ENCODE measurements at regions not wholly inside any gene's neighbourhood (a gene's known extent, or its start where the extent isn't known, plus 50 kb on each side); places are given as distances from the start of the nearest gene placed in this dataset.

DNA sequence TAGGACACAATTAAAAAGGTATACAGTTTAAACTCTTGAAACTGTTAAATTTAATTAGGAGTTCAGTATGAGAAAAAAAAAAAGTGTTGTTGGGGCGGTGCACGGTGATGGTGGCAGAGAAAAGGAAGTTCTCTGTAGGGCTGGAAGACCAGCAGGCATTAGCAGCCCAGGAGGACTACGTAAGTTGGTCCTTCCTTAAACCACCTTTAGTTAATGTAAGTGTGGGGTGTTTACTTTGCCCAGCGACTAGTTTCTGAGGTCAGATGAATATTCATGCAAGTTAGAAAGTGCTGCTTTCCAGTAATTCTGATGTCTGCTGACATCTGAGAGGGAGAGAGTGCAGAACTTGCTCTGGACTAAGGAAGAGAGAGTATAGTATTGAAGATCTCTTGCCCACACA, 54.9 kb downstream of the NKX2-1 start:
- peaks cover 34% of the 10 kb centered on the region for H3K27me3 Mint-ChIP-seq
- TF ChIP-seq, protein P1, sequence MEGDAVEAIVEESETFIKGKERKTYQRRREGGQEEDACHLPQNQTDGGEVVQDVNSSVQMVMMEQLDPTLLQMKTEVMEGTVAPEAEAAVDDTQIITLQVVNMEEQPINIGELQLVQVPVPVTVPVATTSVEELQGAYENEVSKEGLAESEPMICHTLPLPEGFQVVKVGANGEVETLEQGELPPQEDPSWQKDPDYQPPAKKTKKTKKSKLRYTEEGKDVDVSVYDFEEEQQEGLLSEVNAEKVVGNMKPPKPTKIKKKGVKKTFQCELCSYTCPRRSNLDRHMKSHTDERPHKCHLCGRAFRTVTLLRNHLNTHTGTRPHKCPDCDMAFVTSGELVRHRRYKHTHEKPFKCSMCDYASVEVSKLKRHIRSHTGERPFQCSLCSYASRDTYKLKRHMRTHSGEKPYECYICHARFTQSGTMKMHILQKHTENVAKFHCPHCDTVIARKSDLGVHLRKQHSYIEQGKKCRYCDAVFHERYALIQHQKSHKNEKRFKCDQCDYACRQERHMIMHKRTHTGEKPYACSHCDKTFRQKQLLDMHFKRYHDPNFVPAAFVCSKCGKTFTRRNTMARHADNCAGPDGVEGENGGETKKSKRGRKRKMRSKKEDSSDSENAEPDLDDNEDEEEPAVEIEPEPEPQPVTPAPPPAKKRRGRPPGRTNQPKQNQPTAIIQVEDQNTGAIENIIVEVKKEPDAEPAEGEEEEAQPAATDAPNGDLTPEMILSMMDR (conservative IDR thresholded peaks at IDR 0.05) = no peak
- H3K36me3 Mint-ChIP-seq = no peaks in the 10 kb centered on the region
- no peak overlapping the region for H3K27ac Mint-ChIP-seq
- no peaks in the 10 kb centered on the region for H3K4me1 Mint-ChIP-seq (ENCODE audit: unreplicated experiment)
- H3K4me3 Mint-ChIP-seq = no peak overlapping the region
- H3K9me3 Mint-ChIP-seq = no peaks in the 10 kb centered on the region
- no peak for DNase-seq (ENCODE audit: extremely low spot score, unreplicated experiment)

DNA sequence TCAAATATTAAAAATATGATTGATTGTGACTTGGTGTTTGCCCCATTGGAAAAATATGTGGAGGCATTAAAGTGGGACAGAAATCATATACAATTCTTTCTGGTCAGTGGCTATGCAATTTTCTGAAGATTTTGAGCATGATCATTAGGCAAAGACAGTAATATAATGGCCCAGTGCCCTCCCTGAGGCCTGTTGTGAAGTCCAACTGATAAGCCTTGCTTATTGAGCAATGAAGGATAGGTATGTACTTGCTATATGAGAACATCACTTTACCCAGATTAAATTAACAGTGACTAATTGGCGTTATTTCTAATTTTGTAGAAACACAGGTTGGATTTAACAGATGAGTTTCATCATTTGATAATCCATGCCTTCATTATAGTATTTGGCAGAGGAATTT, 57.1 kb downstream of the NKX2-1 start:
- peaks cover 35% of the 10 kb centered on the region for H3K27me3 Mint-ChIP-seq
- no peak for DNase-seq (ENCODE audit: extremely low spot score, unreplicated experiment)
- H3K9me3 Mint-ChIP-seq = no peaks in the 10 kb centered on the region
- no peaks in the 10 kb centered on the region for H3K36me3 Mint-ChIP-seq
- no peak overlapping the region for H3K4me3 Mint-ChIP-seq
- H3K27ac Mint-ChIP-seq = no peak overlapping the region
- TF ChIP-seq, protein P1 (conservative IDR thresholded peaks at IDR 0.05) = no peak
- H3K4me1 Mint-ChIP-seq (ENCODE audit: unreplicated experiment) = no peaks in the 10 kb centered on the region

DNA sequence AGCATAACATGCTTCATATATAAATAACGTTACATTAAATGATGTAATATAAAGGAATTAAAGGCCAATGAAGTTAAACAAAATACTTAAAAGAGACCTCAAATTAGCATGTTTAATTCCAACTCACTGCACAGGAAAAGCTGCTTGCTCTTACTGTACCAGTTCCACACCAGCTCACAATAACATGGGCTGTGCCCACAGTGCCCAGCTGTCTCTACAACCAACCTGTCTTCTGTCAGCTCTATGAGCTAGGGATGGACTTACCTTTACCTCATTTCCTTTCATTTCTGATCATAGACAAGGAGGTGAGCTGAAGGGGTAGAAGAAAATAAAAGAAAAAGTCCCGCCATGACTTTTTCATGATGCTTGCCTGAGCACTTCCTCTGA, 64.8 kb downstream of the NKX2-1 start:
- H3K36me3 Mint-ChIP-seq = no peaks in the 10 kb centered on the region
- no peak overlapping the region for H3K27ac Mint-ChIP-seq
- TF ChIP-seq, protein P1 (conservative IDR thresholded peaks at IDR 0.05) = no peak
- H3K9me3 Mint-ChIP-seq = no peaks in the 10 kb centered on the region
- DNase-seq (ENCODE audit: extremely low spot score, unreplicated experiment) = no peak
- peaks cover 19% of the 10 kb centered on the region for H3K4me1 Mint-ChIP-seq (ENCODE audit: unreplicated experiment)
- no peak overlapping the region for H3K4me3 Mint-ChIP-seq
- H3K27me3 Mint-ChIP-seq = peaks cover 29% of the 10 kb centered on the region

DNA sequence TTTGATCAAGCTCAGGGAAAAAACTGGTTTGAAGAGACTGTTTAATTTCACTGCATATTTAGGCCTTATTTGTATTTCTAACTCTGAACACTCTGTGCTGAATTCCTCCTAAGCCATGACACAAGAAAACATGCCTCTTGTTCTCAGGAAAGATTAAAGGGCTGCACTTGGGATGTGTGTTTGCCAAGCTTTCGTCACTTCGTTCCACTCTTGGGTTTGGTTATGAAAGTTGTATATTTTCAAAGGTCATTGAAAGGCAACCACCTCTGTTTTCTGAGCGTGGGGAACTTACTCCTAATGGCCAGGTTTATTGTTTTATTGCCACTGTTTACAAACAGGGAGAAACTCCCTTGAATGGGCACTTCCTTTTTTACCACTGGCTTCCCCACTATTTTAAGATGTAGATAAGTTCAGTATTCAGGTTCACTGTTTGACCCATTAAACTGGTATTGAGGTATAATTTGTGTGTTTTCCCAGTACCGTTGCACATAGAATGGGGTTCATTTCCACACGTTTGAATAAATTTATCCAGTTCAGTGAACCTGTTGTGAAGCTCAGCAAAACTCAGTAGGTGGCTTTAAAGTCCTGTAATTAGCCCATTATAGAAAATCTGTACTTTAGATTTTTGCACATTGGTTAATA, 65.3 kb downstream of the NKX2-1 start:
- Mint-ChIP-seq H3K36me3 (no peaks in the 10 kb centered on the region), H3K4me3 (no peak overlapping the region), H3K27me3 (peaks cover 24% of the 10 kb centered on the region), H3K27ac (no peak overlapping the region), H3K9me3 (no peaks in the 10 kb centered on the region), H3K4me1 (ENCODE audit: unreplicated experiment) (peaks cover 19% of the 10 kb centered on the region)
- no peak for DNase-seq (ENCODE audit: extremely low spot score, unreplicated experiment)
- TF ChIP-seq, protein P1 (conservative IDR thresholded peaks at IDR 0.05) = no peak

DNA sequence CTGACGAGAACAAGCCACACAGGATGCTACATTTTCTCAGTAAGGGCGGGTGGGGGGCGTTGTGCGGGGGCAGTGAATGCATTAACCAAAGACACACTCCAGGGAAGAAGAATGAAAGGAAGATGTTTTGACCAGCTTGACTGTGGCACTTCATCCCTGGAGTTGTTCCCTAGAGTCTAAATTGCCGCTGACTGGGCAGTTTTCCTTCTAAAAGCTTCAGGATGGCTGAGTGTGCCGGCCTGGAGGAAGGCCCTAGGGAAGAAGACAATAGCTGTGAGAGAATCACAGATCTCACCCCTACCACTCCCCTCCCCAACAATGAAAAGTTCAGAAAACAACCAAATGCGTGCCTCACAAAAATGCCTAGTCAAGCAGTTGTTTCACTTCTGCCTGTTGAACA, 67.2 kb downstream of the NKX2-1 start:
- Mint-ChIP-seq H3K36me3 (no peaks in the 10 kb centered on the region), H3K27me3 (peaks cover 22% of the 10 kb centered on the region), H3K9me3 (no peaks in the 10 kb centered on the region), H3K27ac (no peak overlapping the region), H3K4me1 (ENCODE audit: unreplicated experiment) (peaks cover 19% of the 10 kb centered on the region), H3K4me3 (no peak overlapping the region)
- TF ChIP-seq, protein P1 (conservative IDR thresholded peaks at IDR 0.05) = no peak
- no peak for DNase-seq (ENCODE audit: extremely low spot score, unreplicated experiment)
